K562 (cell line): ENCODE measurements at regions not wholly inside any gene's neighbourhood (a gene's known extent, or its start where the extent isn't known, plus 50 kb on each side); places are given as distances from the start of the nearest gene placed in this dataset.

Source experiments
- ADNP ChIP-seq: fragments of 200-800 bp; sonication (Bioruptor generic); IDR thresholded peaks from 2 replicates; pipeline ENCODE4 v1.6.1; 2016; ENCODE audit warnings: missing genetic modification characterization, missing compliant biosample characterization
- EHMT2 ChIP-seq: fragments of 450-650 bp; IDR thresholded peaks from 2 replicates; pipeline ENCODE4 v1.6.1; 2018; ENCODE audit warnings: antibody characterized with exemption
- EZH2 ChIP-seq: IDR thresholded peaks from 2 replicates; pipeline ENCODE4 v1.6.1; 2012; ENCODE audit warnings: low read depth, mild to moderate bottlenecking, inconsistent platforms, low read length, borderline replicate concordance
- FOS ChIP-seq: IDR thresholded peaks from 3 replicates; pipeline ENCODE4 v1.6.1; 2011; ENCODE audit not compliant: insufficient read length; ENCODE audit errors: extremely low read depth
- FUS ChIP-seq: fragments of 200-400 bp; formaldehyde crosslinking; optimal IDR thresholded peaks from 2 replicates; pipeline ENCODE3; 2017; ENCODE audit warnings: low read depth, low read length
- JUNB ChIP-seq: fragments of 450-650 bp; formaldehyde crosslinking; conservative IDR thresholded peaks from 2 replicates; pipeline ENCODE4 v1.4.0; 2020; ENCODE audit warnings: mild to moderate bottlenecking
- MYC ChIP-seq, 2 experiments: fragments of 250-450 bp in 1 of 2; sonication (Bioruptor Pico) in 1 of 2; IDR thresholded peaks; 2 replicates each; pipeline versions ENCODE4 v1.5.1 to v1.6.1; 2012 to 2021; ENCODE audit warnings: low read depth in 2 of 2, borderline replicate concordance in 1 of 2, improper control_type of control experiment in 1 of 2, low read length in 1 of 2, mild to moderate bottlenecking in 1 of 2, moderate library complexity in 1 of 2
- ZFX ChIP-seq: sonication (generic); formaldehyde crosslinking; IDR thresholded peaks from 2 replicates; pipeline ENCODE4 v1.8.0; 2022; ENCODE audit warnings: mild to moderate bottlenecking, missing genetic modification reagents, moderate library complexity

- TF ChIP-seq MYC (IDR thresholded peaks at IDR 0.05; ENCODE audit: low read depth, low read length) (no peak), MYC (CRISPR knock-in tag; IDR thresholded peaks at IDR 0.05; ENCODE audit: borderline replicate concordance, low read depth) (no peak), FOS (no peak), FUS (no peak), ZFX (CRISPR knock-in tag) (no peak), EHMT2 (no peak), JUNB (no peak), ADNP (no peak), EZH2 (no peak)
Observed at GRCh38 chr9:87080512-87081264, 133.4 kb upstream of the GAS1 start.
